ENCODE measurements at regions not wholly inside any gene's neighbourhood (a gene's known extent, or its start where the extent isn't known, plus 50 kb on each side); places are given as distances from the start of the nearest gene placed in this dataset.

- TF ChIP-seq CTCF (IDR thresholded peaks at IDR 0.05) (no peak), POLR2A (IDR thresholded peaks at IDR 0.05) (no peak)
Observed at GRCh38 chr2:221051162-221051561, 520.9 kb downstream of the EPHA4 start.
